Gastroesophageal sphincter (tissue), 4 donors: ENCODE measurements at regions not wholly inside any gene's neighbourhood (a gene's known extent, or its start where the extent isn't known, plus 50 kb on each side); places are given as distances from the start of the nearest gene placed in this dataset.

Source experiments
- ATAC-seq: fragments of 150-250 bp; one replicate; pipeline ENCODE4 v1.9.1; 2016; ENCODE audit warnings: mild to moderate bottlenecking, moderate library complexity
- H3K27ac ChIP-seq, 4 donors: fragments of 200-600 bp; sonication (generic) in 3 of 4; 1 replicate in 3 of 4; 2 replicates in 1 of 4; pipeline ENCODE4 v1.5.1; 2016 to 2019
- H3K27me3 ChIP-seq: fragments of 200-600 bp; sonication (generic); one replicate; pipeline ENCODE4 v1.5.1; 2019
- H3K36me3 ChIP-seq, 2 donors: fragments of 200-600 bp; sonication (generic); one replicate each; pipeline ENCODE4 v1.5.1; 2019; ENCODE audit warnings: control low read depth in 1 of 2
- H3K4me1 ChIP-seq, 3 donors: fragments of 200-600 bp; sonication (generic); 1 replicate in 2 of 3; 2 replicates in 1 of 3; pipeline ENCODE4 v1.5.1; 2016 to 2019; ENCODE audit warnings: control low read depth in 2 of 3
- H3K4me3 ChIP-seq, 2 donors: fragments of 200-600 bp; sonication (generic); one replicate each; pipeline ENCODE4 v1.5.1; 2019; ENCODE audit warnings: mild to moderate bottlenecking in 1 of 2, moderate library complexity in 1 of 2
- H3K9me3 ChIP-seq, 3 donors: fragments of 200-600 bp; sonication (generic); one replicate each; pipeline ENCODE4 v1.5.1; 2017 to 2019; ENCODE audit warnings: control low read depth in 2 of 3
- EP300 ChIP-seq: sonication (generic); formaldehyde crosslinking; IDR thresholded peaks from one replicate; pipeline ENCODE4 v1.6.1; 2017; ENCODE audit warnings: antibody characterized with exemption, mild to moderate bottlenecking
- POLR2A ChIP-seq, 2 donors: fragments of 450-650 bp; IDR thresholded peaks; one replicate each; pipeline ENCODE4 v1.6.1; 2017; ENCODE audit warnings: antibody characterized with exemption in 2 of 2, mild to moderate bottlenecking in 2 of 2, moderate library complexity in 1 of 2
- POLR2AphosphoS5 ChIP-seq: sonication (generic); formaldehyde crosslinking; IDR thresholded peaks from one replicate; pipeline ENCODE4 v1.6.1; 2017; ENCODE audit warnings: antibody characterized with exemption
- WGBS, 2 donors: methylation state at CpG; one replicate each; pipeline ENCODE4 v1.1.5; 2018; ENCODE audit warnings: low coverage in 1 of 2; 5-methylcytosine and 5-hydroxymethylcytosine counted together
- TF ChIP-seq, protein P1 (sequence below), 4 experiments: fragments of 200-600 bp in 2 of 4; fragments of 450-650 bp in 2 of 4; sonication (generic) in 1 of 4; IDR thresholded peaks; one replicate each; pipeline ENCODE4 v1.5.1; 2017 to 2019; ENCODE audit warnings: antibody characterized with exemption in 4 of 4, mild to moderate bottlenecking in 2 of 4, moderate library complexity in 2 of 4

DNA sequence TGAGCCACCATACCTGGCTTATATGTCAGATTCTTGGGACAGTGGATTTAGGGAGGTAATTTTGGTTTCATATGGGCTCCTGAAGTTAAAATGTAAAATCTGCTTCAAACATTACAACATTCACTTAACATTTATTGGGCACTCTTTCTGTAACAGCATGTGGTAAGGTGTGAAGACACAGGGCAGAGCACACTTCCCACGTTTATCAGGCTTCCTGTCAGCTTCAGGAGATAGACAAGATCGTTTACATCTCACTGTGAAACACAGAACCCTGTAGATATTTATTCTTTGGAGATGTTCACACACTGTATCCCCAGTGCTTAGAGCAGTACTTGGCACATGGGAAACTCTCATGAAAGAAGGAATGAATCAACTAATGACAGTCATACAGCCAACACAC lies 426.0 kb upstream of the RARB start:
- Histone ChIP-seq H3K27ac (peak overlapping the region; percentile 14 to 63 (median 20)), H3K27me3 (no peaks in the 10 kb centered on the region), H3K9me3 (no peaks in the 10 kb centered on the region), H3K4me1 (peaks cover 3 to 36% (median 9%) of the 10 kb centered on the region in 3 donors), H3K36me3 (no peaks in the 10 kb centered on the region), H3K4me3 (no peak overlapping the region)
- TF ChIP-seq, protein P1, sequence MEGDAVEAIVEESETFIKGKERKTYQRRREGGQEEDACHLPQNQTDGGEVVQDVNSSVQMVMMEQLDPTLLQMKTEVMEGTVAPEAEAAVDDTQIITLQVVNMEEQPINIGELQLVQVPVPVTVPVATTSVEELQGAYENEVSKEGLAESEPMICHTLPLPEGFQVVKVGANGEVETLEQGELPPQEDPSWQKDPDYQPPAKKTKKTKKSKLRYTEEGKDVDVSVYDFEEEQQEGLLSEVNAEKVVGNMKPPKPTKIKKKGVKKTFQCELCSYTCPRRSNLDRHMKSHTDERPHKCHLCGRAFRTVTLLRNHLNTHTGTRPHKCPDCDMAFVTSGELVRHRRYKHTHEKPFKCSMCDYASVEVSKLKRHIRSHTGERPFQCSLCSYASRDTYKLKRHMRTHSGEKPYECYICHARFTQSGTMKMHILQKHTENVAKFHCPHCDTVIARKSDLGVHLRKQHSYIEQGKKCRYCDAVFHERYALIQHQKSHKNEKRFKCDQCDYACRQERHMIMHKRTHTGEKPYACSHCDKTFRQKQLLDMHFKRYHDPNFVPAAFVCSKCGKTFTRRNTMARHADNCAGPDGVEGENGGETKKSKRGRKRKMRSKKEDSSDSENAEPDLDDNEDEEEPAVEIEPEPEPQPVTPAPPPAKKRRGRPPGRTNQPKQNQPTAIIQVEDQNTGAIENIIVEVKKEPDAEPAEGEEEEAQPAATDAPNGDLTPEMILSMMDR (IDR thresholded peaks at IDR 0.05): no peak
- no peak for TF ChIP-seq POLR2AphosphoS5
- no peak for TF ChIP-seq POLR2A (IDR thresholded peaks at IDR 0.05)
- no peak for TF ChIP-seq EP300
- no peak for ATAC-seq
- 45 to 56% methylated on average over 2 of the region's 2 CpGs for whole genome bisulfite sequencing, 2 donors

DNA sequence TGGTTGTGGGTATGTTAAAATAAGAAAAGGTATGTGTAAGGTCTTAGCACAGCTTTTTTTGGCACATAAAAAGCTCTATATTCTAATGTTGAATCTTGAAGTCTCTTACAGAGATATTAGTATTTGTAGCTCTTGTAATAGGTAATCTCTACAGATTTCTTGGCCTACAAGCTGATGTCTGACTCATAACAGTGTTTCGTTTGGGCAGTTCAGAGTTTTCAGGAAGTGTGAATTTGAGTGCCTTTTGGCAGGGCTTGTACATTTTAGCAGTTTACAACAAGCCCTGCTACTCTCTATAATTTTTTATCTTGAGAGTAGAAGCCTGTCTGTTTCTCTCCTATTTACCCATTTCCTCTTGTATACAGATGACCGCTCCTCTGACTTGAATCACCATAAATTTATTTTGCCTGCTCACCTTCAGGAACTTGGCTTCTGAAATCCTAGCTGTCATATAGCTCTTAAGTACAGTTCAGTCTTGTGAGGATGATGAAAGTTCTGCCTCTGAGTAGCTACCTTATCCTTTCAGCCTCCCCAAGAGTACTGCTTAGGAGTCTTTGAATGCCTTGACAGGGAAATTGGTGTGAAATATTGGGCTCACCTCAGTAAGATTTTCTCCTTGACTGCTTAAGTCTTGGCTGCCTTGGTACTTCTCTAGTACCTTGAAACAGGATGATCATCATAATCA lies 419.9 kb upstream of the RARB start:
- peak; percentile 67 for ATAC-seq
- no peak for TF ChIP-seq POLR2A (IDR thresholded peaks at IDR 0.05)
- TF ChIP-seq, protein P1 (IDR thresholded peaks at IDR 0.05): no peak
- no peak for TF ChIP-seq EP300
- peak; percentile 25 for TF ChIP-seq POLR2AphosphoS5
- Histone ChIP-seq H3K27ac (peak overlapping the region; percentile 18 to 64 (median 60)), H3K4me1 (peaks cover 3 to 38% (median 6%) of the 10 kb centered on the region in 3 donors), H3K4me3 (no peak overlapping the region), H3K27me3 (no peaks in the 10 kb centered on the region), H3K36me3 (no peaks in the 10 kb centered on the region), H3K9me3 (no peaks in the 10 kb centered on the region)
- 7 to 10% methylated on average over 2 of the region's 2 CpGs for WGBS, 2 donors

DNA sequence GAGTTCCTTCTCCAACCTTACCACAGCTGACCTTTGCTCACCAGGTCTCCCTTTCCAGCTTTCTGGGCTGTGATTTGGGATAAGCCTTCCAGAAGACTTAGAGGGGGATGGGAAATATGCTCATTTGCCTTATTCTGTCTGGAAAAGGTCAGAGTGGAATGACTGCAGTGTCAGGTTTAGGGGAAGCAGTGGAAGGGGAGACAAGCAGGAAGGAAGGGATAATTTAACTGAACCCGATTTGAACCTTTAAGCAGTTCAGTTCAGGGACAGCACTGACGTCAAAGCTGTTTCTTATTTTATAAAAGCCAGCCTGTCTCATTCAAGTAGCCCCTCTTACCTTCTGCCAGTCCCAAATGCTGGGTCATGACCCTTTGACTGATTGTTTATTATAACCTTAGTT lies 418.4 kb upstream of the RARB start:
- H3K9me3 ChIP-seq: no peaks in the 10 kb centered on the region
- TF ChIP-seq POLR2AphosphoS5 (no peak), POLR2A (IDR thresholded peaks at IDR 0.05) (no peak), EP300 (no peak)
- TF ChIP-seq, protein P1 (IDR thresholded peaks at IDR 0.05): no peak
- H3K4me1 ChIP-seq: peaks cover 3 to 31% (median 6%) of the 10 kb centered on the region in 3 donors
- H3K36me3 ChIP-seq: no peaks in the 10 kb centered on the region
- peak overlapping the region in 3 of 4 donors; percentile 0 to 61 (median 31) for H3K27ac ChIP-seq
- H3K4me3 ChIP-seq: no peak overlapping the region
- 48 to 75% methylated on average over 2 of the region's 2 CpGs for WGBS, 2 donors
- H3K27me3 ChIP-seq: no peaks in the 10 kb centered on the region
- ATAC-seq: no peak

DNA sequence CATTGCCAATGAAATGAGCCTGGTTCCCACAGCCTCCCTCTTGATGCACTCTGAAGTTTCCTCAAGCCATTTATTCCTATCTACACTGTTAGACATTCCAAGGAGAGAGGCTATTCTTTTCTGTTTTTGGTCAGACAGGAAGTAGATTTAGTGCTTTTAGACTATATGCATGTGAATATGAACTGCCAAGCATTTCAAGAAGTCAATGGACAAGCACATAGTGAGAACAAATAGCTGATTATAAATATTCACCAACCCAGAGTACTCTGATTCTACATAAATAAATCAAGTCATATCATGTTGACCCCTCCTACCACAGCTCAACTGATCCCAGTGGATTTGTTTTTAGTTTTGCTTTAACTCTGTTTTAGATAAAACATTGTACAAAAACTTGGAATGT lies 412.5 kb upstream of the RARB start:
- Histone ChIP-seq H3K36me3 (no peaks in the 10 kb centered on the region), H3K27me3 (no peaks in the 10 kb centered on the region), H3K4me1 (no peaks in the 10 kb centered on the region), H3K27ac (no peak overlapping the region), H3K9me3 (no peaks in the 10 kb centered on the region), H3K4me3 (no peak overlapping the region)
- TF ChIP-seq, protein P1 (IDR thresholded peaks at IDR 0.05): no peak
- TF ChIP-seq POLR2AphosphoS5 (no peak), EP300 (no peak), POLR2A (IDR thresholded peaks at IDR 0.05) (no peak)
- no peak for ATAC-seq

DNA sequence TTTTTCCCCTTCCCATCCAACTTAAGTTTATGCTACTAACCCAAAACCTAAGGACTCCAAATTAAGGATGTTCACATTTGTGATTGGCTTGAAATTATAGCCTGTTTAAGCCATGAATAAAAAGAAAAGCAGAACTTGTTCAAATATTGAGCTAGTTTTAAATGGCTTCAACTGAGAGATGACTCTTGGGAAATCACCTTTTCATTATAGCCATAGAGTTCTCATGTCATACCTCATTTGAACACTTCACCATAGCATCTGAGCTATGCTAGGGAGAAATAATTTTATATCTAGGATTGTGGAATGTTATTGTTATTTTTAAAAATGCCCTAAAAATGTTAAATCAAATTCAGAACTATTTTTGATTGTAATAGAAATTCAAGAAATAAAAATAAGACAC lies 409.2 kb upstream of the RARB start:
- ATAC-seq: no peak
- H3K27me3 ChIP-seq: no peaks in the 10 kb centered on the region
- TF ChIP-seq, protein P1 (IDR thresholded peaks at IDR 0.05): no peak
- TF ChIP-seq POLR2A (IDR thresholded peaks at IDR 0.05): no peak
- no peak for TF ChIP-seq EP300
- no peak for TF ChIP-seq POLR2AphosphoS5
- no peaks in the 10 kb centered on the region for H3K36me3 ChIP-seq
- H3K27ac ChIP-seq: no peak overlapping the region
- no peak overlapping the region for H3K4me3 ChIP-seq
- H3K9me3 ChIP-seq: no peaks in the 10 kb centered on the region
- no peaks in the 10 kb centered on the region for H3K4me1 ChIP-seq
